GM13977 (cell line): ENCODE measurements at regions not wholly inside any gene's neighbourhood (a gene's known extent, or its start where the extent isn't known, plus 50 kb on each side); places are given as distances from the start of the nearest gene placed in this dataset.

Experiments
- DNase-seq: peaks from one replicate; pipeline ENCODE4 v3.0.0; 2012; ENCODE audit warnings: low spot score
- in situ Hi-C: fragments of 300-500 bp; cut with MboI; formaldehyde crosslinking; loops from one replicate; pipeline ENCODE4 v1.12.0; 2022; ENCODE audit warnings: low sequenced_read_pairs, low pct_unique_long_range_greater_than_20kb, mixed read lengths, inconsistent platforms; ENCODE audit not compliant: unreplicated experiment
- TF ChIP-seq, protein P1 (sequence below): IDR thresholded peaks from 2 replicates; pipeline ENCODE4 v1.5.1; 2012; ENCODE audit warnings: mild to moderate bottlenecking, control low read depth; ENCODE audit not compliant: insufficient read depth; ENCODE audit errors: extremely low read depth, missing control alignments

- in situ Hi-C loops, result no loop called here
- TF ChIP-seq, protein P1, sequence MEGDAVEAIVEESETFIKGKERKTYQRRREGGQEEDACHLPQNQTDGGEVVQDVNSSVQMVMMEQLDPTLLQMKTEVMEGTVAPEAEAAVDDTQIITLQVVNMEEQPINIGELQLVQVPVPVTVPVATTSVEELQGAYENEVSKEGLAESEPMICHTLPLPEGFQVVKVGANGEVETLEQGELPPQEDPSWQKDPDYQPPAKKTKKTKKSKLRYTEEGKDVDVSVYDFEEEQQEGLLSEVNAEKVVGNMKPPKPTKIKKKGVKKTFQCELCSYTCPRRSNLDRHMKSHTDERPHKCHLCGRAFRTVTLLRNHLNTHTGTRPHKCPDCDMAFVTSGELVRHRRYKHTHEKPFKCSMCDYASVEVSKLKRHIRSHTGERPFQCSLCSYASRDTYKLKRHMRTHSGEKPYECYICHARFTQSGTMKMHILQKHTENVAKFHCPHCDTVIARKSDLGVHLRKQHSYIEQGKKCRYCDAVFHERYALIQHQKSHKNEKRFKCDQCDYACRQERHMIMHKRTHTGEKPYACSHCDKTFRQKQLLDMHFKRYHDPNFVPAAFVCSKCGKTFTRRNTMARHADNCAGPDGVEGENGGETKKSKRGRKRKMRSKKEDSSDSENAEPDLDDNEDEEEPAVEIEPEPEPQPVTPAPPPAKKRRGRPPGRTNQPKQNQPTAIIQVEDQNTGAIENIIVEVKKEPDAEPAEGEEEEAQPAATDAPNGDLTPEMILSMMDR, result no peak
- no peak for DNase-seq
Observed at GRCh38 chr5:88666761-88667495, 216.1 kb downstream of the MEF2C start.

- no peak for DNase-seq
- TF ChIP-seq, protein P1, result no peak
- in situ Hi-C loops, result no loop called here
Observed at GRCh38 chr5:88665750-88666215, 217.2 kb downstream of the MEF2C start.

- in situ Hi-C loops, result no loop called here
- DNase-seq, result no peak
- TF ChIP-seq, protein P1, result no peak
Observed at GRCh38 chr5:88664645-88665044, 218.3 kb downstream of the MEF2C start.

DNA sequence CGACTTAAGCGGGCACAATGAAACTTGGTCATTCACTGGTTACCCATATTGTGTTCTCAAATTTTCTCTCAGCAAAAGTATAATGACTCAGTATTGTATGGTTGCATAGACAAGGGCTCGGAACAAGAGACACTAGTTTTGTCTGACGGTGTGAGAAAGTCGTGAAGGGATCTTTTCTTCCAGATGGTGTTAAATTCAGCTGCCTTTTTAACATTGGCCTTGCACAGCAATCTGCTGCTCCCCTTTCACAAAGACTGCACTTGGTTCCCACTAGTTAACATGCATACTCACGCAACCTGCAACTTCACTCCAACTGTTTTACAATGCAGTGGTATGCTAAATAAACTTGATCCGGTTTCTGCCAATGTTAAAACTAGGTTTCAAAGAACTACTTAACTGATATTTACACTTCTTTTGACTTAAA lies 219.2 kb downstream of the MEF2C start:
- in situ Hi-C loops, result no loop called here
- TF ChIP-seq, protein P1, result no peak
- DNase-seq, result no peak

DNA sequence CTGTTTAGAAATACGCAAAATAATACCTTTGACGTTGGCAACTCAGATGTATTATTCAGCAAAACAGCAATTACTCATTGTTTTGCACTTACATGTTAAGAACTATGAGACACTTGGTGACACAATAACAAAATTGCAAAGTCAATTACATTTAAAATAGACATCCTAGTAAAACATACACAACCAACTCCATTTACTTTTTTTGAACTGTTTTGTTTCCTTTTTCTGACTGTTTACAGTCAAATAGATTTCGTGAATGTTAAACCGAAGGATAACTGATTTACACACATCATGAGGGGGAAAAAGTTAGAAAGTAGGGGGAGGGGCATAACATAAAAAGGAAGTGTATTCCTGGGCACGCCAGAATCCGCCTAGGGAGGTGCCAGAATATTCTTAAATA lies 220.1 kb downstream of the MEF2C start:
- TF ChIP-seq, protein P1, result no peak
- no peak for DNase-seq
- in situ Hi-C loops, result no loop called here

- in situ Hi-C loops, result no loop called here
- no peak for DNase-seq
- TF ChIP-seq, protein P1, result no peak
Observed at GRCh38 chr5:88661806-88662207, 221.2 kb downstream of the MEF2C start.
